GM21529 (cell line): ENCODE measurements at regions not wholly inside any gene's neighbourhood (a gene's known extent, or its start where the extent isn't known, plus 50 kb on each side); places are given as distances from the start of the nearest gene placed in this dataset.
"Not testable (repeated sequence)": the region's sequence is repeated elsewhere in the genome, so short reads cannot be mapped to it uniquely, and the experiment has no call there.

Source experiments
- ATAC-seq: cut with Tn5 transposase; IDR thresholded peaks from one replicate; pipeline ENCODE4 v1.9.1; 2021; ENCODE audit not compliant: unreplicated experiment

- ATAC-seq, result no peak
Measured at GRCh38 chrX:139058831-139059495, 347.4 kb upstream of the FGF13 start.

- ATAC-seq, result no peak
Measured at GRCh38 chrX:139052461-139052860, 340.9 kb upstream of the FGF13 start.

GRCh38 chrX:139049465-139049864, 337.9 kb upstream of the FGF13 start:
- ATAC-seq, result no peak

- ATAC-seq, result no peak
Measured at GRCh38 chrX:139044680-139045079, 333.2 kb upstream of the FGF13 start.

- ATAC-seq, result no peak
Measured at GRCh38 chrX:139039041-139039440, 327.5 kb upstream of the FGF13 start.

GRCh38 chrX:139026811-139027210, 315.3 kb upstream of the FGF13 start:
- no peak for ATAC-seq

- ATAC-seq, result no peak
Measured at GRCh38 chrX:139026406-139026805, 314.9 kb upstream of the FGF13 start.

GRCh38 chrX:139025816-139026215, 314.3 kb upstream of the FGF13 start:
- ATAC-seq, result no peak

GRCh38 chrX:139023531-139023930, 312.0 kb upstream of the FGF13 start:
- no peak for ATAC-seq

GRCh38 chrX:139020801-139021200, 309.3 kb upstream of the FGF13 start:
- ATAC-seq, result no peak

- no peak for ATAC-seq
Measured at GRCh38 chrX:139018436-139018835, 306.9 kb upstream of the FGF13 start.

- no peak for ATAC-seq
Measured at GRCh38 chrX:139015627-139016026, 304.1 kb upstream of the FGF13 start.

- ATAC-seq, result no peak
Measured at GRCh38 chrX:139008185-139008584, 296.7 kb upstream of the FGF13 start.

- not testable (repeated sequence) for ATAC-seq
Measured at GRCh38 chrX:139003856-139004527, 292.5 kb upstream of the FGF13 start.

GRCh38 chrX:139002319-139002718, 290.8 kb upstream of the FGF13 start:
- ATAC-seq, result no peak

- no peak for ATAC-seq
Measured at GRCh38 chrX:138996268-138996667, 284.8 kb upstream of the FGF13 start.

- ATAC-seq, result no peak
Measured at GRCh38 chrX:138995458-138995857, 283.9 kb upstream of the FGF13 start.

- not testable (repeated sequence) for ATAC-seq
Measured at GRCh38 chrX:138990425-138990824, 278.9 kb upstream of the FGF13 start.

- ATAC-seq, result no peak
Measured at GRCh38 chrX:138986866-138987265, 275.3 kb upstream of the FGF13 start.

GRCh38 chrX:138986235-138986634, 274.7 kb upstream of the FGF13 start:
- no peak for ATAC-seq

- no peak for ATAC-seq
Measured at GRCh38 chrX:138982365-138982764, 270.8 kb upstream of the FGF13 start.

- no peak for ATAC-seq
Measured at GRCh38 chrX:138964501-138964900, 253.0 kb upstream of the FGF13 start.

- ATAC-seq, result not testable (repeated sequence)
Measured at GRCh38 chrX:138962419-138962818, 250.9 kb upstream of the FGF13 start.
